GM19395 (cell line): ENCODE measurements at regions not wholly inside any gene's neighbourhood (a gene's known extent, or its start where the extent isn't known, plus 50 kb on each side); places are given as distances from the start of the nearest gene placed in this dataset.

Experiments
- ATAC-seq: cut with Tn5 transposase; IDR thresholded peaks from one replicate; pipeline ENCODE4 v1.9.1; 2021; ENCODE audit warnings: mild to moderate bottlenecking, moderate library complexity; ENCODE audit not compliant: unreplicated experiment

GRCh38 chr5:119789406-119790117, 160.2 kb downstream of the FAM170A start:
- no peak for ATAC-seq

GRCh38 chr5:119792161-119792799, 162.9 kb downstream of the FAM170A start:
- ATAC-seq: no peak

- ATAC-seq: no peak
Observed at GRCh38 chr5:119795768-119796167, 166.4 kb downstream of the FAM170A start.

- no peak for ATAC-seq
Observed at GRCh38 chr5:119801570-119801969, 172.2 kb downstream of the FAM170A start.

- ATAC-seq: no peak
Observed at GRCh38 chr5:119808024-119808423, 178.7 kb downstream of the FAM170A start.

GRCh38 chr5:119808474-119808873, 179.1 kb downstream of the FAM170A start:
- ATAC-seq: no peak

GRCh38 chr5:119810217-119810616, 180.9 kb downstream of the FAM170A start:
- ATAC-seq: no peak

- ATAC-seq: no peak
Observed at GRCh38 chr5:119811458-119811857, 182.1 kb downstream of the FAM170A start.

GRCh38 chr5:119814655-119815054, 185.3 kb downstream of the FAM170A start:
- ATAC-seq: no peak

GRCh38 chr5:119816055-119816454, 186.7 kb downstream of the FAM170A start:
- ATAC-seq: no peak

GRCh38 chr5:119820016-119820415, 190.7 kb downstream of the FAM170A start:
- ATAC-seq: no peak

- ATAC-seq: no peak
Observed at GRCh38 chr5:119820608-119821007, 191.2 kb downstream of the FAM170A start.

- ATAC-seq: no peak
Observed at GRCh38 chr5:119828541-119828940, 199.2 kb downstream of the FAM170A start.

GRCh38 chr5:119829341-119829740, 200.0 kb downstream of the FAM170A start:
- no peak for ATAC-seq

GRCh38 chr5:119833176-119833575, 203.8 kb downstream of the FAM170A start:
- no peak for ATAC-seq

- no peak for ATAC-seq
Observed at GRCh38 chr5:119840175-119840574, 210.8 kb downstream of the FAM170A start.

GRCh38 chr5:119852140-119852539, 222.8 kb downstream of the FAM170A start:
- ATAC-seq: no peak

GRCh38 chr5:119860463-119860862, 231.1 kb downstream of the FAM170A start:
- no peak for ATAC-seq

GRCh38 chr5:119862619-119863018, 233.3 kb downstream of the FAM170A start:
- ATAC-seq: no peak

GRCh38 chr5:119864286-119864685, 234.9 kb downstream of the FAM170A start:
- ATAC-seq: no peak

- no peak for ATAC-seq
Observed at GRCh38 chr5:119873611-119874010, 244.3 kb downstream of the FAM170A start.

GRCh38 chr5:119876522-119876921, 247.2 kb downstream of the FAM170A start:
- ATAC-seq: no peak

GRCh38 chr5:119878712-119879111, 249.4 kb downstream of the FAM170A start:
- ATAC-seq: no peak
